ENCODE measurements at regions not wholly inside any gene's neighbourhood (a gene's known extent, or its start where the extent isn't known, plus 50 kb on each side); places are given as distances from the start of the nearest gene placed in this dataset.

DNA sequence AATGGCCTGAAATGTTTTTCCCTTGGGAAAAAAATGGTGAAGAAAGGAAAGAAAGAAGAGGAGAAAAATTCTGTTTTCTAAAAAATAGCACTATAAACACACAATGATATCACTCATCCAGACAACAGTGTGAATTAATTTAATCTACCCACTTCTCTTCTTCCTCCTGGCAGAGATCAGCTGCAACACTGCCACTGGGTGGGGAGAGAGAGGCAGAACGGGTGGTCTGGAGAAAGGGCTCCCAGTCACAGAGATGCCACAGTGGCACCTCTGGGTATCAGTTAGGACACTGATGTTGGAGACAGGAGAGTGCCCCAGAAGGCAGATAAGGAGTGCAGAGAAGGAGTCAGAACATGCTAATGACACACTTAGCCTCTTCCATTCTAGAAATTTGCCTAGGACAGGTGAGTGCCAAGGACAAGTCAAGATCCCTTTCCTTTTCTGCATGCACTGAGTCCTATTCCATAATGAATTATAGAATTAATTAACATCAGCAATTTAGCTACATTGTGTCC lies 168.6 kb downstream of the SUCLA2 start:
- H3K4me3 ChIP-seq (ENCODE audit: low read length): no peak overlapping the region
- no peak for DNase-seq (ENCODE audit: low read depth, low spot score)

DNA sequence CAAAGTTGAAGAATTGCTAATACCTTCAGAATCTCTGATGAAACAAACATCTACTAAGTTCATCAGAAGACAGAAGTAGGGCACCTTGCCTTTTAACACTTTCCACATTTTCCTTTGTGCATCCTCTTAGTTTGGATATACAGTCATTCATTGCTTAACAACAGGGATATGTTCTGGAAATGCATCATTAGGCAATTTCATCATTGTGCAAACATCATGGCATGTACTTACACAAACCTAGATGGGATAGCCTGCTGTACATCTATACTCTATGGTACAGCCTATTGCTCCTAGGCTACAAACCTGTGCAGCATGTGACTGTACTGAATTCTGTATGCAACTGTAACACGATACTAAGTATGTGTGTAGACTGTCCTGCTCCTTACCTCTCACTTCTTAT lies 169.8 kb downstream of the SUCLA2 start:
- no peak for DNase-seq (ENCODE audit: low read depth, low spot score)
- H3K4me3 ChIP-seq (ENCODE audit: low read length): no peak overlapping the region

DNA sequence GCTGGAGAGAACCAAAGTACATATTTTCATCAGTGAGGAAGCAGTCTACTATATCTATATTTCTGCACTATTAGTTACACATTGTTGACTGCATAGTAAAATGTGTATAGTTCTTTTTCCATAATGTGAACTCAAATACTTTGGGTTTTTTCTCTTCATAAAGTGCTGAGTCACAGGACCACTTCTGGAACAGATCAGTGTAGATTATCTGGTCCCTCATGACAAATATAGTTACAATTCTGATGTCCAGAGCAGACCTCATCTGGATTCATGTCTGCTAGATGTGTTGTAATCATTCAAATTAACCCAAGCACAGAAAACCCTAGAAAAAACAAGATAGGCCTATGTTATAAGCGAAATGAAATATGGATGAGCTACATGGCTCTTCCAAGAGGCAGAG lies 171.4 kb downstream of the SUCLA2 start:
- H3K4me3 ChIP-seq (ENCODE audit: low read length): no peak overlapping the region
- DNase-seq (ENCODE audit: low read depth, low spot score): no peak

DNA sequence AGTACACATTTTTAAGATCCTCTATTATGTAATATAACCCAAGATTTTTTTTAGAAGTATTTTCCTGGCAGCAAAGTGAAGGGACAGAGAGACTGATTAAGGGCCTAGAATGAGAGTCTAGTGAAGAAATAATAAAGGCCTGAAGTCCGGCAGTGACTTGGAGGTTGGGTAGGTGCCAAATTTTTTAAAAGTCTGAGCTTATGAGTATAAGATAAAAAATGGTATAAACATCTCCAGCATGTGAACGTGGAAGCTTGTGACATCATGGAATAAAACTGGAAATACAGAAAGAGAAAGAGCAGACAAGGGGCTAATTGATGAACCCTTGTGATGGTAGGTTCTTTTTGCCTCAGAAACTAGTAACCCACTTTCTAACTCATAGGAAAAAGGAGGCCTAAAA lies 174.6 kb downstream of the SUCLA2 start:
- no peak overlapping the region for H3K4me3 ChIP-seq (ENCODE audit: low read length)
- DNase-seq (ENCODE audit: low read depth, low spot score): no peak

DNA sequence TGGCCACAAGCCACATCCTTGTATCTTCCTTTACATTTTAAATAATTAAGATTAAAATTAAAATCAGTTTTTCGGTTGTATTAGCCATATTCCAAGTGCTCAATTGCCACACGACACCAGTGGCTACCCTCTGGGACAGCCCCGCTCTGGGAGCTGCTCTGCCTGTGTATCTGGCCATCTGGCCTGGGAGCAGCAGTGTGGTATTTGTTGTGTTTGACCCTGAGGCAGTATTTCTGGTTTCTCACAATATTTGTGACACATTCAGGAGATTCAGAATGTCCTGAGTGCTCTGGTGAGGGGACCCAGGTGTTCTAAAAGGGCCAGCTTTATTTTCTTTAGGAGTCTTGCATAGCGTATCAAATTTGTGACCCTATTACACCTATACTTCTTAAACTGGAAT lies 179.0 kb downstream of the SUCLA2 start:
- no peak for DNase-seq (ENCODE audit: low read depth, low spot score)
- H3K4me3 ChIP-seq (ENCODE audit: low read length): no peak overlapping the region

DNA sequence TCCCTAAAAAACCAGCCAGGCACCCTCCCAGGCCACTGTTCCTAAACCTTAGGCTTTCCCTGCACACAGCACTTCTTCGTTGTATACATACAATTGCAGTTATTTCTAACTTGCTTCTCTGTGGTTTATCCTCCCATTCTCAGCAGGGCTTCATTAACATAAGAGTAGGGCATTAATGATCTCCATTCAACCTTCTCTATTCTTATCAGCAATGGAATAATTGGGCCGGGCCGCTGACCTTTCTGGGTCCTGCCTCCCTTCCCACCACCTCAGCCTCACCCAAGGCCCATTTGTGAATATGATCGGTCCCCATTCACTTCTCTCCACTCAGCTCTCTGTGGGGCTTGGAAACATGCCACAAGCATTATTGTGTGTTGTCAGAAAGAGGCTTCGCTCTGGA lies 184.2 kb downstream of the SUCLA2 start:
- no peak overlapping the region for H3K4me3 ChIP-seq (ENCODE audit: low read length)
- no peak for DNase-seq (ENCODE audit: low read depth, low spot score)

DNA sequence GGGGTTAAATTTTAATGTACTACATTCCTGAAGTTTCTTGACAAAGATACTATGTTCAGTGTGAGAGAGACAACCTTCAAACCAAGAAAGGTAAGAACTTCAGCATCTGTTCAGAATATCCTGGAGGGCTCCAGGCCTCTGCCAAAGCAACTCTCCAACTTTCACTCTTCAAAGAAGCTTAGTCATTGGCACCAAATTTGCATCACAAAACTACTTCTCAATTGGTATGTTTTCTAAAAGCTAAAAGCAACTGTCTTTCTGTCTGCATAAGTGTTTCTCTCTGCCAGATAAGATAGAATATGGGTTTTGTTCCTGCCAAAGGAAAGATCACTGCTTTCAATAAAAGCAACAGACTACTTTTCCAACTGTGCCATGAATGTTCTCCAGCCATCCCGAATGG lies 187.4 kb downstream of the SUCLA2 start:
- DNase-seq (ENCODE audit: low read depth, low spot score): no peak
- no peak overlapping the region for H3K4me3 ChIP-seq (ENCODE audit: low read length)

DNA sequence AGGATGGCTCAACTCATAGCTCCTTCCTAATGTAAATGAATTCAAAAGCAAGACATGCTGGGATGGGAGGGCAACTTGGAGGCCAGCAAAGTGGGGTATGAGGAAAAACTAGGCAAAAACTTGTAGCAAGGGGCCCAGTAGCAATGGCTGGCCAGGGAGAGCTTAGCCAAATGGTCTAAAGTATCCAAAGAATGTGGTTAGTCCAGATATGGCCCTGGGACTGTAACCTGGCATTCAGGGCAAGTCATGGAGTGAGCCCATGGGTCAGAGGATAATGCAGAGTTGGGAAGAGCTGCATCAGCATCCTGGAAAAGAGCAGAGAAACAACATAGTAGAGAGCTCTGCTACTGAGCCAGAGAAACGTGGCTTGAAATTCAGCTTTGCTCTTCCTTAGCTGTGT lies 191.7 kb downstream of the SUCLA2 start:
- no peak for DNase-seq (ENCODE audit: low read depth, low spot score)

DNA sequence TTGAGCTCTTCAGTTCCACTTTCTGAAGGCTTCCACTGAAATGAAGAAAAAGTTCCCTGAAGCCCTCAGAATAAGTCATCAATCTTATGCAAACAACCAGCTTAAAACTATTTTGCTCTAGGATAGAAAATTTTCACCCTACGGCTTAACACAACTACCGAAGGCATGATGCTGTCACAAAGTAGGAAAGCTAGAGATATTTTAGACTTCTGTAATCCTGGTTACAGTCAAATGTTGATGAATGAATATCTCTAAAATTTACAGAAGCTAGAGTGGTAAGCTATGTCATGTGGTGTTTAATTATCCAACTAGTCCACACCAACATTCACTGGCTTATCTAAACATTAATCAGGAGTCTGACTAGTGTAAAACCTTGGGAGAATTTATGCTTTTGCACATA lies 197.9 kb downstream of the SUCLA2 start:
- H3K4me3 ChIP-seq (ENCODE audit: low read length): no peak overlapping the region
- DNase-seq (ENCODE audit: low read depth, low spot score): no peak

More for the DNA sequence above, 191.7 kb downstream of the SUCLA2 start:
- H3K4me3 ChIP-seq (ENCODE audit: low read length): no peak overlapping the region

DNA sequence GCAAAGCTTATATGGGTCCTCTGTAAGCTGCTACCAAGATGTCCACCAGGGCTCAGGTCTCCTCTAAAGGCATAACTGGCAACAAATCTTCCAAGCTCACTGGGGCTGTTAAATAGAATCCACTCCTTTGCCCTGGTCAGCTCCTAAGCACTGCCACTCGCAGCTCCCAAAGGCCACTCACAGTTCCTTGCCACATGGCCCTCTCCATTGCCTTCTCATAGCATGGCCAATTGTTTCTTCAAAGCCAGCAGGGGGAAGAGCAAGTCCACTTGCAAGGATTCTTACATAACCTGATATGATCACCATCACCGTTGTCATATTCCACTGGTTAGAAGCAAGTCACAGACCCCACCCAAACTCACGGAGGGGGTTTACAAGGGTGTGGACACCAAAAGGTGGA lies 199.5 kb downstream of the SUCLA2 start:
- no peak for DNase-seq (ENCODE audit: low read depth, low spot score)
- H3K4me3 ChIP-seq (ENCODE audit: low read length): no peak overlapping the region

DNA sequence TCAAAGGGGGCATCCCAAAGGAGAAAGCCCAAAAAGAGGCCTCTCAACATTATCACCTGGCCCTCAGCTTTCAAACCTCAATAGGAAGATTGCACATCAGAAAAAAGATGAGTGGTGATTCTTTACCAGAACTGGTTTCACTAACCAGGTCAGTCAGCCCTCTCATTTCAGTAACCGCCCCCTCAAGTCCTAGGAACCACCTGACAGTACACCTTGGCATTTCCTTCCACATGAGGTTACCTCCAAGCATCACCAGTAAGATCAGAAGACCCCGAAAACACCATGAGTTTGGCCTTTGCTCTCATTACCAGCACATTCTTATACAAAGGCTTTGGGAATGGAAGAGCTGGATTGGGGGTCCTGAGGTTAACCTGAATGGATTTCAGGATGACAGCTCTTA lies 200.5 kb downstream of the SUCLA2 start:
- no peak for DNase-seq (ENCODE audit: low read depth, low spot score)

DNA sequence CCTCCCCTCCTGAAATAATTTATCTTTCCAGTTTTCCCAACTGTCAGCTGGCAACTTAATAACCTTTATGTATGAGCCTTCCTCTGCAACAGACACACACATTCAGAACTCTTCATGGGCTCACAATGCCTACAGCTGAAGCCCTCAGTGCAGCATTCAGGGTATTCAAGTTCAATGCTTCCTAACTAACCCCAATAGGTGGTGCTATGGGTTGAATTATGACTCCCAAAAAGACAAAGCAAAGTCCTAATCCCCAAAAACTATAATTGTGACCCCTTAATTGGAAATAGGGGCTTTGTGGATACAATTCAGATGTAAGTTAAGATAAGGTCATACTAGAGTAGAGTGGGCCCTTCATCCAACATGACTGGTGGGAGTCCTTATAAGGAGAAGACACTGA lies 202.2 kb downstream of the SUCLA2 start:
- no peak overlapping the region for H3K4me3 ChIP-seq (ENCODE audit: low read length)
- peak; percentile 16 for DNase-seq (ENCODE audit: low read depth, low spot score)

More for the DNA sequence above, 200.5 kb downstream of the SUCLA2 start:
- no peak overlapping the region for H3K4me3 ChIP-seq (ENCODE audit: low read length)

DNA sequence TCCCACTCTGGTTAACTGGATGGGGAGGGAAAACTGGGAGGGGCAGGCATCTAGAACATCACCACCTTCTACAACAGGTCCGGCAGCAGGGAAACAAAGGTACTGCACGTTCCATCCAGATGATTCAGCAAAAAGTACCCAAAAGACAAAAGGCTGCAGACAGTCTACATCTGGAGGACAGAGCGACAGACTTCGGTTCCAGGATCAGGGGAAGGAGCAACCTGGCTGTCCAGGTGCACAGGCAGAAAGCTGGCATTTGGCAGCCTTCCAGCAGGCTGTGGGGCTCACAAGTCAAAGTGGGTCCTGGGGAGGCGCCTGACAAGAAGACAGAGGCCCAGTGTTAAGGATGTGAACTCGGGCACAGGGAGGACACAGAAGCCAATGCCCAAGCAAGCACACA lies 202.9 kb downstream of the SUCLA2 start:
- no peak for DNase-seq (ENCODE audit: low read depth, low spot score)
- H3K4me3 ChIP-seq (ENCODE audit: low read length): no peak overlapping the region

DNA sequence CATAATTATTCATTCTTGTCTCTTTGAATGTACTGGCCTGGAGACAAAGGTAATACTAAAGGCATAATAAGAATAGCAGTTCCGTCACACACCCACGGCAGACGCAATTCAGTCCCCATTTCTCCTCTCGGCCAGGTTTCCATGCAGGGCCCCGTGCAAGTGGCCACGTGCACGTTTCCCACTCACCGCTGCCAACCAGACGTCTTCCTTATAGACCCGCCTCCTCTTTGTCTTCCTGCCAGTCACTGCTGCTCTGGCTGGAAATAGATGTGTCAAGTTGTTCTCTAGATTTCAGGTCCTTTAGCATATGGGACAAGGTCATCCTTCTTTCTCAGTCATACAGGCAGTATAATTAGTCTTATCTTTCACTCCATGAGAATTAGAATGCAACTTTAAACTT lies 204.3 kb downstream of the SUCLA2 start:
- no peak for DNase-seq (ENCODE audit: low read depth, low spot score)
- no peak overlapping the region for H3K4me3 ChIP-seq (ENCODE audit: low read length)

DNA sequence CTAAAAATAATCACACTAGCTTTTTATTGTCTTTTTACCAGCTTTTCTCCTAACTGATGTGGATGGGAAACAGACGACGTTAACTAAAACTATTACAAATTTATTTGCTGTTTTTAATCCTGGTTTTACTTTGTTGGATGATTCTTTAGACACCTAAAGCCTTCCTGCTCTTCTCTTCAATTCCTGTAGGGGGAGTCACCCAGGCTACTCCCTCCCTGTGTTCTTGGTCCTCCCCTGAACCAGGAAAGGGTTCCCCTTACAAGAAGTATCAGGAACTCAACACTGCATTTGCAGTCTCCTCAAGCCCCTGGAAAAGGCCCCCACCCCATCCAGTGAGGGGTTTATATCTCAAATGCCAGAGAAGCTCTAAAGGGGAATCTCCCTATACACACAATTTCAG lies 206.1 kb downstream of the SUCLA2 start:
- H3K4me3 ChIP-seq (ENCODE audit: low read length): no peak overlapping the region
- peak; percentile 20 for DNase-seq (ENCODE audit: low read depth, low spot score)

DNA sequence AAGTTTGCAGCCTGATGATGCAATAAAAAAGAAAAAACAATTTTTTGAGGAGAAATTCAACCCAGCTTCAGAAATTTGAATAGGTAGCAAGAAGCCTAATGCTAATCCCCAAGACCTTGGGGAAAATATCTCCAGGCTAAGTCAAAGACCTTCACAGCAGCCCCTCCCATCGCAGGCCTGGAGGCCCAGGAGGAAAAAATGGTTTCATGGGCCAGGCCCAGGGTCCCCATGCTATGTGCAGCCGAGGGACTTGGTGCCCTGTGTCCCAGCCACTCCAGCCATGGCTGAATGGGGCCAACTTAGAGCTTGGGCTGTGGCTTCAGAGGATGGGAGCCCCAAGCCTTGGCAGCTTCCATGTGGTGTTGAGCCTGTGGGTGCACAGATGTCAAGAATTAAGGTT lies 210.3 kb downstream of the SUCLA2 start:
- no peak for DNase-seq (ENCODE audit: low read depth, low spot score)
- no peak overlapping the region for H3K4me3 ChIP-seq (ENCODE audit: low read length)

DNA sequence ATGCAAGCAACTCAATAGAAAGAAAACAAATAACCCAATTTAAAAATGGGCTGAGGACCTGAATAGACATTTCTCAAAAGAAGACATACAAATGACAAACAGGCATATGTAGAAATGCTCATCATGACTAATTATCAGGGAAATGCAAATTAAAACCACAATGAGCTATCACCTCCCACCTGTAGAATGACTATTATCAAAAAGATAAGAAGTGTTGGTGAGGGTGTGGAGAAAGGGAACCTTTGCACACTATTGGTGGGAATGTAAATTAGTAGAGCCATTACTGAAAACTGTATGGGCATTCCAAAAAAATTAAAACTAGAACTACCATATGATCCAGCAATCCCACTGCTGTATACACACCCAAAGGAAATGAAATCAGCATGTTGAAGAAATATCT lies 212.2 kb downstream of the SUCLA2 start:
- no peak overlapping the region for H3K4me3 ChIP-seq (ENCODE audit: low read length)
- no peak for DNase-seq (ENCODE audit: low read depth, low spot score)

DNA sequence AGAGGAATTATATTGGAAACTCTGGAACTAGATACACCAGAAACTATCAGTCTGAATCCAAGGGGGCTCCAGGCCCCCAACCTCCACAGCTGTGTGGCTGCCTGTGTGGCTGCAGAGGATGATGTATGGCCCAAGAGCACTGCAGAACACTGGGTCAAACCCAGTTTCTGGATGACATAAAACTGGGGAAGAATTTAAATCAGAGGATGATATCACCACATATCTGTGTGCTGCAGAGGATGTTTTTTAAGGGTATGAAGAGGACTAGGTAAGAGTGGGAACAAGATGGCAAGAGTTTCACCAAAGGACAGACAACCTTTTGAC lies 226.4 kb downstream of the SUCLA2 start:
- no peak overlapping the region for H3K4me3 ChIP-seq (ENCODE audit: low read length)
- no peak for DNase-seq (ENCODE audit: low read depth, low spot score)

DNA sequence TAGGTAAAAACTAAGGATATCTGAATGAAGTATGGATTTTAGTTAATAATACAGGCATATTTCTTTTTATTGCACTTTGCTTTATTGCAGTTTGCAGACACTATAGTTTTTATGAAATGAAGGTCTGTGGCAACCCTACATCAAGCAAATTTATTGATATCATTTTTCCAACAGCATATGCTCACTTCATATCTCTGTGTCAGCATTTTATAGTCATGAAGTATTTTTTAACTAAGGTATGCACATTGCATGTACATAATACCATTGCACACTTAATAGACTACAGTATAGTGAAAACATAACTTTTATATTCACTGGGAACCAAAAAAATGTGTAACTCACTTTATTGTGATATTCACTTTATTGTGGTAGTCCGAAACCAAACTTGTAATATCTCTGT lies 236.3 kb downstream of the SUCLA2 start:
- DNase-seq (ENCODE audit: low read depth, low spot score): no peak

DNA sequence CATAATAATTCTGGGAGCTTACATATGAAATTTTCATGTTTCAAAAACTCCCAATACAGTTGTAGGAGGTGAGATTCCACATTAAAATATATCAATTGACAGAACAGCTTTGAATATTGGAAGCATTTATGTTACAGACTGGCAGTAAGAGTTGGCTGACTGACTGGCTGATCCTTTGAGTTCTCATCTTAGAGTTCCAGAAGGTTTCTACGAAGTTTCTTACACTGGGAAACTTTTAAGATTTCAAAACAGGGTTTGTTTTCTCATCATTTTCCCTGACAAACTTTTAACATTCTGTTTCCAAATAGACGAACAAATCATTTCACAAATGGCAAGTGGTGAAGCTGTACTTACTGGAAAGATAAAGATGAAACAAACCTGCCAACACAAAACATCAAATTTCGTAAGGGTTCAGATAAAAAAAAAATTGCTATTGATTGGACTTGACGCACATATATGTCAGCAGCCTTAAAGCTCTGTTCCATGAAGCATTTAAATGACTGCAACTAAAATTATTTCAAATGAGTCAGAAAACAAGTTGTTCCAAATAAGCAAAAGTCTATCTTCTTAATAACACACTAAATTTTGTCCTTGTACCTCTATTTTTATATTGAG lies 243.5 kb downstream of the SUCLA2 start:
- no peak overlapping the region for H3K4me3 ChIP-seq (ENCODE audit: low read length)
- DNase-seq (ENCODE audit: low read depth, low spot score): no peak

More for the DNA sequence above, 236.3 kb downstream of the SUCLA2 start:
- H3K4me3 ChIP-seq (ENCODE audit: low read length): no peak overlapping the region

DNA sequence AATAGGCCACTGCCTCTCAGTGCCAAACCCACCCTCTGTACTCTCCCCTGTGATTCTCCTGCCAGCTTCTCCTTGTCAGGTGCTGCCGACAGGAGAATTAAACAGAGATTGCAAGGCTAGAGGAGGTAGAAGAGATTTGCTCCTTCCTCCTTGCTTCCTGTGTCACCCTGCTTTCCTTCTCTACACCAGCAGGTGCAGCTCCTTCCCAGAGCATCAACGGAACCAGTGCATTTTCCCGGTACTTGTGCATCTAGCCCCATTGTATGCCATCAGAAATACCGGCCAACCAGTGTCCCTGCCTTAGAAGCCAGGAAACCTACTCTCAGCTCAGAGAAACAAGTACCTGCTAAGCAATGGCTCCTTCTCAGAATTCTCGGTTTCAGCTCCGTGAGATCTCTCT lies 253.2 kb downstream of the SUCLA2 start:
- DNase-seq (ENCODE audit: low read depth, low spot score): no peak
- no peak overlapping the region for H3K4me3 ChIP-seq (ENCODE audit: low read length)

DNA sequence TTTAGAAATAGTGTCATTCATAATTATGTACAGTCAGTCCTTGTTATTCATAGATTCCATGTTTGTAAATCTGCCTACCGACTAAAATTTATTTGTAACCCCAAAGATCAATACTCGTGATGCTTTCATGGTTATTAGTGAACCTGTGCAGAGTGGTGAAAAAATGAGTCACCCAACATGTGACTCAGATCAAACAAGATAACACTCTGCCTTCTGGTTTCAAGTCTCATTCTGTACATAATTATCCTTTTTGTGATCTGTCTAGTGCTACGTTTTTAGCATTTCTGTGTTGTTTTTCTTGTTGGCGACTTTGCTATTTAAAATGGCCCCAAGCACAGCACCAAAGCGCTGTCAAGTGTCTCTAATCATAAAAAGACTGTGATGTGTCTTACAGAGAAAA lies 274.7 kb downstream of the SUCLA2 start:
- DNase-seq (ENCODE audit: low read depth, low spot score): no peak
- no peak overlapping the region for H3K4me3 ChIP-seq (ENCODE audit: low read length)
